ENCODE measurements at regions not wholly inside any gene's neighbourhood (a gene's known extent, or its start where the extent isn't known, plus 50 kb on each side); places are given as distances from the start of the nearest gene placed in this dataset.
A peak's percentile ranks its signal among the peaks of the same experiment; 100 is the strongest.

DNA sequence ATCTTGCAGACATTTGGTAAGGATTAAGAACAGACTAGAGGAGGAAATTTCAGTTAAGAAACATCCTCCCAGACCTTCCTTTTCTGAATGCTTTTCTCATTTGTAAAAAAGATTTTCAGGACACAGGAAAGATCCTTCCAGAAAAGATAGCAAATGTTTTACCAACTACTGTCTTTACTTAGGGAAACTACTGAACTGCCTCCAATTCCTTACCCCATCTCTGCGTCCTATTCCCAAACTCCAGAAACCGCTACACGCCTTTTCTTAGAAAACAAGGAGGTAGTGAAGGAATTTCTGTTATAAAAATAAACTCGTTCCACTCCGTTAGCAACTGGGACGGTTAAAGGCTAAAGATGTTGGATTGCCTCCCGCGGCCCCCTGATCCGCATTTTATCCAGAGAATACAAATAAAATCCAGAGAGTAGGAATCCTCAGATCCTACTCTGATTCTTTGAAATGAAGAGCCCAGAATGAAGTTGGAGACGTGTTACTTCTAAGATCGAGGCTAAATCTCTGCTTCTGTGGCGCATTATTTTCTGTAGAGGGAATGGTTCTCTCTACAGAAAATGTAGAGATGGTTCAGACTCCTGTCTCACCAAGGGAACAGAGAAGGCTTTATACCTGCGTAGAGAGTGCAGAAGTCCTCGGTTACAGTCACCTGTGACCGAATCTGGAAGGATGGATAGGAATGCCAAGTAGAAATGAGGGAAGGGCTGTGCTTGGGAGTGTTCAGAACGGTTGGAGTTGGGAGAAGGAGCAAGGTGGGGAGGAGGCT is 133.0 kb downstream of the GPX5 start:
- no peak for FAIRE-seq
- peak; percentile 31 to 67; a peak in 4 of 6 replicates for ATAC-seq
- POLR2A ChIA-PET, result no interaction called here
- Histone ChIP-seq H3K4me2 (peak overlapping the region; percentile 76), H3K27ac (peak overlapping the region in 1 of 2 experiments; percentile 9; a peak in 2 of 6 replicates), H3K9me3 (no peaks in the 10 kb centered on the region), H3K4me1 (no peaks in the 10 kb centered on the region), H3K4me3 (peak overlapping the region; percentile 54)
- no peak for DNase-seq (ENCODE audit: low read depth in 1 of 2, low spot score in 1 of 2)
- TF ChIP-seq, protein P1, sequence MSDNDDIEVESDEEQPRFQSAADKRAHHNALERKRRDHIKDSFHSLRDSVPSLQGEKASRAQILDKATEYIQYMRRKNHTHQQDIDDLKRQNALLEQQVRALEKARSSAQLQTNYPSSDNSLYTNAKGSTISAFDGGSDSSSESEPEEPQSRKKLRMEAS (IDR thresholded peaks at IDR 0.05), result no peak
- no peak for TF ChIP-seq SREBF2 (IDR thresholded peaks at IDR 0.05)
- no peak for TF ChIP-seq MAFK (IDR thresholded peaks at IDR 0.05; ENCODE audit: partially characterized antibody)
- TF ChIP-seq EHMT2 (IDR thresholded peaks at IDR 0.05; ENCODE audit: low read depth), result no peak
- TF ChIP-seq RCOR1 (IDR thresholded peaks at IDR 0.05; ENCODE audit: low read depth, low read length), result no peak
- no peak for TF ChIP-seq E2F6 (IDR thresholded peaks at IDR 0.05; ENCODE audit: borderline replicate concordance, low read depth)
- no peak for TF ChIP-seq CHD4 (IDR thresholded peaks at IDR 0.05; ENCODE audit: borderline replicate concordance)
- no peak for TF ChIP-seq HOXB5 (CRISPR knock-in tag; IDR thresholded peaks at IDR 0.05)
- no peak for TF ChIP-seq ATOH8 (CRISPR knock-in tag; IDR thresholded peaks at IDR 0.05; ENCODE audit: low read depth)
- no peak for TF ChIP-seq ZNF302 (CRISPR knock-in tag; IDR thresholded peaks at IDR 0.05)
- TF ChIP-seq POLR2A (IDR thresholded peaks at IDR 0.05; ENCODE audit: low read length), result no peak
- TF ChIP-seq GATA3 (IDR thresholded peaks at IDR 0.05; ENCODE audit: borderline replicate concordance), result no peak
- TF ChIP-seq NFE2L2 (conservative IDR thresholded peaks at IDR 0.05; ENCODE audit: low read length), result no peak
- no peak for TF ChIP-seq EHF (CRISPR knock-in tag; IDR thresholded peaks at IDR 0.05)
- no peak for TF ChIP-seq HMGXB4 (CRISPR knock-in tag; IDR thresholded peaks at IDR 0.05; ENCODE audit: borderline replicate concordance)
- TF ChIP-seq TP53 (CRISPR knock-in tag; IDR thresholded peaks at IDR 0.05), result no peak
- TF ChIP-seq BCL3 (IDR thresholded peaks at IDR 0.05), result no peak
- TF ChIP-seq ESRRA (IDR thresholded peaks at IDR 0.05; ENCODE audit: borderline replicate concordance, low read length), result no peak
- TF ChIP-seq MAZ (IDR thresholded peaks at IDR 0.05; ENCODE audit: borderline replicate concordance, low read depth, low read length), result no peak
- no peak for TF ChIP-seq FOSL2 (IDR thresholded peaks at IDR 0.05)
- no peak for TF ChIP-seq FOSL2 (CRISPR knock-in tag; IDR thresholded peaks at IDR 0.05)
- 8% methylated on average over 16 of the region's 16 CpGs for WGBS (ENCODE audit: missing lambda C conversion rate)
- CTCF ChIA-PET, result no interaction called here

GRCh38 chr6:28659250-28659566 is 133.5 kb downstream of the GPX5 start:
- DNase-seq (ENCODE audit: low read depth in 1 of 2, low spot score in 1 of 2) (no peak), FAIRE-seq (no peak), ATAC-seq (no peak)
- no peak overlapping the region for H3K27ac ChIP-seq
- peak overlapping the region; percentile 76 for H3K4me2 ChIP-seq
- WGBS (ENCODE audit: missing lambda C conversion rate), result 62% methylated on average over 2 of the region's 2 CpGs
- no peaks in the 10 kb centered on the region for H3K9me3 ChIP-seq
- no peaks in the 10 kb centered on the region for H3K4me1 ChIP-seq
- CTCF ChIA-PET, result no interaction called here
- TF ChIP-seq JUNB (IDR thresholded peaks at IDR 0.05), result no peak
- no peak for TF ChIP-seq ZFP36 (IDR thresholded peaks at IDR 0.05; ENCODE audit: borderline replicate concordance, partially characterized antibody)
- TF ChIP-seq HOXA7 (CRISPR knock-in tag; IDR thresholded peaks at IDR 0.05), result no peak
- TF ChIP-seq ATOH8 (CRISPR knock-in tag; IDR thresholded peaks at IDR 0.05; ENCODE audit: low read depth), result no peak
- no peak for TF ChIP-seq HDAC2 (IDR thresholded peaks at IDR 0.05)
- no peak for TF ChIP-seq EHMT2 (IDR thresholded peaks at IDR 0.05; ENCODE audit: low read depth)
- TF ChIP-seq SREBF2 (IDR thresholded peaks at IDR 0.05), result no peak
- no peak for TF ChIP-seq RFX5 (IDR thresholded peaks at IDR 0.05)
- no peak for TF ChIP-seq CHD4 (IDR thresholded peaks at IDR 0.05; ENCODE audit: borderline replicate concordance)
- no peak for TF ChIP-seq ZC3H11A (IDR thresholded peaks at IDR 0.05)
- no peak for TF ChIP-seq FOSL2 (IDR thresholded peaks at IDR 0.05)
- no peak for TF ChIP-seq FOSL2 (CRISPR knock-in tag; IDR thresholded peaks at IDR 0.05)
- no peak for TF ChIP-seq TP53 (CRISPR knock-in tag; IDR thresholded peaks at IDR 0.05)
- TF ChIP-seq, protein P2, sequence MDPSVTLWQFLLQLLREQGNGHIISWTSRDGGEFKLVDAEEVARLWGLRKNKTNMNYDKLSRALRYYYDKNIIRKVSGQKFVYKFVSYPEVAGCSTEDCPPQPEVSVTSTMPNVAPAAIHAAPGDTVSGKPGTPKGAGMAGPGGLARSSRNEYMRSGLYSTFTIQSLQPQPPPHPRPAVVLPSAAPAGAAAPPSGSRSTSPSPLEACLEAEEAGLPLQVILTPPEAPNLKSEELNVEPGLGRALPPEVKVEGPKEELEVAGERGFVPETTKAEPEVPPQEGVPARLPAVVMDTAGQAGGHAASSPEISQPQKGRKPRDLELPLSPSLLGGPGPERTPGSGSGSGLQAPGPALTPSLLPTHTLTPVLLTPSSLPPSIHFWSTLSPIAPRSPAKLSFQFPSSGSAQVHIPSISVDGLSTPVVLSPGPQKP (IDR thresholded peaks at IDR 0.05; ENCODE audit: low read depth, low read length), result no peak
- TF ChIP-seq FOSB (CRISPR knock-in tag; IDR thresholded peaks at IDR 0.05), result no peak
- H3K4me3 ChIP-seq, result peak overlapping the region; percentile 54
- POLR2A ChIA-PET, result no interaction called here

Data from A549 (cell line).